Esophagus muscularis mucosa (tissue), 4 donors: ENCODE measurements at regions not wholly inside any gene's neighbourhood (a gene's known extent, or its start where the extent isn't known, plus 50 kb on each side); places are given as distances from the start of the nearest gene placed in this dataset.
"Not testable (repeated sequence)": the region's sequence is repeated elsewhere in the genome, so short reads cannot be mapped to it uniquely, and the experiment has no call there.

Experiments used
- DNase-seq: peaks from one replicate; pipeline ENCODE4 v3.0.0-alpha.2; 2017; ENCODE audit errors: extremely low spot score
- H3K27ac ChIP-seq, 4 donors: fragments of 200-600 bp; sonication (generic); replicated peaks in 1 of 4; 1 replicate in 3 of 4; 2 replicates in 1 of 4; pipeline ENCODE4 v1.5.1; 2016 to 2019; ENCODE audit warnings: mild to moderate bottlenecking in 1 of 4
- H3K27me3 ChIP-seq, 4 donors: fragments of 200-600 bp; sonication (generic); one replicate each; pipeline versions ENCODE4 v1.5.1 to v1.6.0; 2016 to 2019
- H3K36me3 ChIP-seq, 4 donors: fragments of 200-600 bp; sonication (generic); one replicate each; pipeline ENCODE4 v1.5.1; 2016 to 2019
- H3K4me1 ChIP-seq, 4 donors: fragments of 200-600 bp; sonication (generic); one replicate each; pipeline ENCODE4 v1.5.1; 2016 to 2019
- H3K4me3 ChIP-seq, 4 donors: fragments of 200-600 bp; sonication (generic); 1 replicate in 2 of 4; 2 replicates in 2 of 4; pipeline ENCODE4 v1.5.1; 2016 to 2019; ENCODE audit warnings: mild to moderate bottlenecking in 4 of 4, moderate library complexity in 1 of 4
- H3K9me3 ChIP-seq, 4 donors: fragments of 200-600 bp; sonication (generic); 1 replicate in 3 of 4; 2 replicates in 1 of 4; pipeline ENCODE4 v1.5.1; 2016 to 2019
- CTCF ChIP-seq, 3 experiments: fragments of 200-600 bp in 2 of 3; fragments of 450-650 bp in 1 of 3; sonication (generic) in 2 of 3; IDR thresholded peaks; one replicate each; pipeline ENCODE4 v1.5.1; 2017 to 2019; ENCODE audit warnings: antibody characterized with exemption in 3 of 3, mild to moderate bottlenecking in 2 of 3, moderate library complexity in 1 of 3
- EP300 ChIP-seq: sonication (generic); formaldehyde crosslinking; IDR thresholded peaks from one replicate; pipeline ENCODE4 v1.6.1; 2017; ENCODE audit warnings: antibody characterized with exemption
- POLR2A ChIP-seq: fragments of 450-650 bp; IDR thresholded peaks from one replicate; pipeline ENCODE4 v1.6.1; 2017; ENCODE audit warnings: antibody characterized with exemption, moderate library complexity, mild to moderate bottlenecking, low read depth
- POLR2AphosphoS5 ChIP-seq, 2 donors: sonication (generic); formaldehyde crosslinking; IDR thresholded peaks; one replicate each; pipeline ENCODE4 v1.6.1; 2017; ENCODE audit warnings: antibody characterized with exemption in 2 of 2
- WGBS: methylation state at CpG from one replicate; pipeline ENCODE4 v1.1.5; 2018; 5-methylcytosine and 5-hydroxymethylcytosine counted together
- intact Hi-C: fragments of 100-400 bp; cut with DNase I; formaldehyde crosslinking; loops from one replicate; pipeline ENCODE4 v1.15.1; 2023

GRCh38 chr13:22839603-22840530 is 340.9 kb upstream of the SGCG start:
- intact Hi-C loops: no loop called here
- Histone ChIP-seq H3K36me3 (no peaks in the 10 kb centered on the region), H3K4me3 (no peak overlapping the region), H3K27me3 (no peaks in the 10 kb centered on the region), H3K4me1 (peaks cover 0 to 12% (median 8%) of the 10 kb centered on the region in 4 donors), H3K9me3 (no peaks in the 10 kb centered on the region), H3K27ac (no peak overlapping the region)
- TF ChIP-seq CTCF (IDR thresholded peaks at IDR 0.05) (no peak), EP300 (no peak), POLR2A (no peak), POLR2AphosphoS5 (IDR thresholded peaks at IDR 0.05) (no peak)
- DNase-seq: no peak
- WGBS: 83% methylated on average over 7 of the region's 7 CpGs

- H3K27me3 ChIP-seq: no peaks in the 10 kb centered on the region
- intact Hi-C loops: no loop called here
- TF ChIP-seq POLR2AphosphoS5 (IDR thresholded peaks at IDR 0.05): no peak
- no peak for TF ChIP-seq CTCF (IDR thresholded peaks at IDR 0.05)
- no peak for TF ChIP-seq EP300
- TF ChIP-seq POLR2A: no peak
- H3K27ac ChIP-seq: no peak overlapping the region
- whole genome bisulfite sequencing: 57% methylated on average over 2 of the region's 2 CpGs
- no peak for DNase-seq
- H3K4me1 ChIP-seq: no peaks in the 10 kb centered on the region
- no peaks in the 10 kb centered on the region for H3K36me3 ChIP-seq
- H3K4me3 ChIP-seq: no peak overlapping the region
- no peaks in the 10 kb centered on the region for H3K9me3 ChIP-seq
Observed at GRCh38 chr13:22846551-22846950, 334.2 kb upstream of the SGCG start.

GRCh38 chr13:22848539-22849052 is 332.2 kb upstream of the SGCG start:
- TF ChIP-seq POLR2A: no peak
- TF ChIP-seq EP300: no peak
- no peak for TF ChIP-seq POLR2AphosphoS5 (IDR thresholded peaks at IDR 0.05)
- TF ChIP-seq CTCF (IDR thresholded peaks at IDR 0.05): no peak
- H3K4me1 ChIP-seq: no peaks in the 10 kb centered on the region
- no peaks in the 10 kb centered on the region for H3K9me3 ChIP-seq
- H3K4me3 ChIP-seq: no peak overlapping the region
- WGBS: 86% methylated on average over 29 of the region's 32 CpGs
- intact Hi-C loops: no loop called here
- DNase-seq: no peak
- no peaks in the 10 kb centered on the region for H3K36me3 ChIP-seq
- no peaks in the 10 kb centered on the region for H3K27me3 ChIP-seq
- H3K27ac ChIP-seq: no peak overlapping the region

- H3K4me3 ChIP-seq: no peak overlapping the region
- no peaks in the 10 kb centered on the region for H3K4me1 ChIP-seq
- DNase-seq: no peak
- H3K27me3 ChIP-seq: no peaks in the 10 kb centered on the region
- H3K36me3 ChIP-seq: no peaks in the 10 kb centered on the region
- H3K27ac ChIP-seq: no peak overlapping the region
- H3K9me3 ChIP-seq: no peaks in the 10 kb centered on the region
- WGBS: 84% methylated on average over 2 of the region's 2 CpGs
- no peak for TF ChIP-seq EP300
- TF ChIP-seq POLR2A: no peak
- no peak for TF ChIP-seq POLR2AphosphoS5 (IDR thresholded peaks at IDR 0.05)
- no peak for TF ChIP-seq CTCF (IDR thresholded peaks at IDR 0.05)
- intact Hi-C loops: no loop called here
Observed at GRCh38 chr13:22855926-22856325, 324.9 kb upstream of the SGCG start.

- DNase-seq, H3K9me3 ChIP-seq, H3K4me1 ChIP-seq, intact Hi-C loops, H3K4me3 ChIP-seq, H3K36me3 ChIP-seq, H3K27me3 ChIP-seq, H3K27ac ChIP-seq: not testable (repeated sequence)
- 97% methylated on average over 5 of the region's 32 CpGs for WGBS
Observed at GRCh38 chr13:22858980-22859379, 321.8 kb upstream of the SGCG start.

- H3K27ac ChIP-seq, H3K4me1 ChIP-seq, H3K27me3 ChIP-seq, intact Hi-C loops, DNase-seq, H3K4me3 ChIP-seq, H3K36me3 ChIP-seq, H3K9me3 ChIP-seq: not testable (repeated sequence)
- 86% methylated on average over 15 of the region's 21 CpGs for WGBS
Observed at GRCh38 chr13:22859411-22859810, 321.4 kb upstream of the SGCG start.
